Psoas muscle (tissue), 7 donors: ENCODE measurements at regions not wholly inside any gene's neighbourhood (a gene's known extent, or its start where the extent isn't known, plus 50 kb on each side); places are given as distances from the start of the nearest gene placed in this dataset.

ENCODE experiments used
- ATAC-seq, 4 donors: fragments of 200-7000 bp; cut with Tn5 transposase; one replicate each; pipeline ENCODE4 v1.9.1; 2020; ENCODE audit warnings: moderate library complexity in 3 of 4, mild to moderate bottlenecking in 2 of 4
- DNase-seq, 2 donors: peaks; one replicate each; pipeline ENCODE4 v3.0.0-alpha.2; 2020
- H3K27ac ChIP-seq: fragments of 200-600 bp; one replicate; pipeline ENCODE4 v1.8.0; 2022
- H3K27me3 ChIP-seq, 3 donors: fragments of 200-600 bp in 1 of 3; one replicate each; pipeline versions ENCODE4 v1.6.1 to v1.8.0; 2013 to 2022; ENCODE audit warnings: low read length in 2 of 3, mild to moderate bottlenecking in 2 of 3, moderate library complexity in 1 of 3; ENCODE audit not compliant: insufficient read depth in 3 of 3
- H3K36me3 ChIP-seq, 2 donors: fragments of 200-600 bp in 1 of 2; one replicate each; pipeline versions ENCODE4 v1.6.1 to v1.8.0; 2013 to 2022; ENCODE audit warnings: low read depth in 1 of 2, mild to moderate bottlenecking in 1 of 2, moderate library complexity in 1 of 2; ENCODE audit not compliant: insufficient read depth in 1 of 2
- H3K4me1 ChIP-seq: fragments of 200-600 bp; one replicate; pipeline ENCODE4 v1.8.0; 2022
- H3K4me3 ChIP-seq: fragments of 200-600 bp; one replicate; pipeline ENCODE4 v1.8.0; 2022; ENCODE audit warnings: mild to moderate bottlenecking
- H3K9me3 ChIP-seq: fragments of 200-600 bp; one replicate; pipeline ENCODE4 v1.8.0; 2022
- CTCF ChIP-seq: fragments of 200-600 bp; IDR thresholded peaks from one replicate; pipeline ENCODE4 v1.8.0; 2022; ENCODE audit warnings: antibody characterized with exemption
- WGBS, 3 donors: extraction: QIAGEN DNeasy Blood & Tissue Kit; methylation state at CpG; one replicate each; pipeline versions ENCODE4 v1.1.6 to v1.1.7; 2013; 5-methylcytosine and 5-hydroxymethylcytosine counted together
- intact Hi-C, 2 donors: fragments of 100-400 bp; cut with DNase I; formaldehyde crosslinking; loops; one replicate each; pipeline versions ENCODE4 v1.11.0 to v1.14.2; 2022
- donor health status: healthy with polysubstance abuse.
- donor health status: DM: no; HTN: no; CAD: no; lungs with moderate emphysema.
- donor health status: Bipolar disorder and iron deficiency.
- donor health status: healthy.
- donor health status: DM: yes; HTN: yes; CAD: no.
- donor health status: DM: no; HTN: no; CAD: no.
- donor health status: DM: yes; HTN: yes; CAD: no.

GRCh38 chr10:121096617-121097431 is 245.7 kb downstream of the WDR11 start:
- no peak for TF ChIP-seq CTCF
- H3K9me3 ChIP-seq: no peaks in the 10 kb centered on the region
- intact Hi-C loops: no loop called here
- no peaks in the 10 kb centered on the region for H3K4me1 ChIP-seq
- DNase-seq (no peak), ATAC-seq (no peak)
- no peaks in the 10 kb centered on the region for H3K27me3 ChIP-seq
- H3K4me3 ChIP-seq: no peak overlapping the region
- 65 to 78% (median 72%) methylated on average over 8 of the region's 8 CpGs for WGBS, 3 donors
- H3K36me3 ChIP-seq: no peaks in the 10 kb centered on the region
- H3K27ac ChIP-seq: no peak overlapping the region

DNA sequence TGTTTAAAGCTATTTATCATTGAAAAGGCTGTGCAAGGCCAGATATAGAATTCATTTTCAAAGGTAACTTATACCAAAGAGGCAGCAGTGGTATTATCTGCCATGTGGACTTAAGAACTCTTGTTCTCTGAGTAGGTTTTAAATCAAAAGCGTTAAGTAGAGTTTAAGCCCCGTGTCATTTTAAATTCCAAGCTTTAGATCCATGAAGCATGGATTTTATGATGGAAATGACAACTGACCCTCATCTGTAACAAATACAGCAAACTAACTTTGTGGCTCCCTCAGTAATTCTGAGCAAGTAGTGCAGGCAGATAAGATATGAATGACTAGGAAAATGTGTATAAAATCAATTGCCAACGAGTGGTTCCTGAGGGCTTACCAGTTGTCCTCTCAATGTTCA is 247.0 kb downstream of the WDR11 start:
- Histone ChIP-seq H3K27ac (no peak overlapping the region), H3K4me3 (no peak overlapping the region), H3K36me3 (no peaks in the 10 kb centered on the region), H3K4me1 (no peaks in the 10 kb centered on the region), H3K27me3 (no peaks in the 10 kb centered on the region), H3K9me3 (no peaks in the 10 kb centered on the region)
- TF ChIP-seq CTCF: no peak
- 14 to 30% (median 29%) methylated on average over 3 of the region's 3 CpGs for WGBS, 3 donors
- ATAC-seq: no peak
- intact Hi-C loops: no loop called here
- DNase-seq: no peak

DNA sequence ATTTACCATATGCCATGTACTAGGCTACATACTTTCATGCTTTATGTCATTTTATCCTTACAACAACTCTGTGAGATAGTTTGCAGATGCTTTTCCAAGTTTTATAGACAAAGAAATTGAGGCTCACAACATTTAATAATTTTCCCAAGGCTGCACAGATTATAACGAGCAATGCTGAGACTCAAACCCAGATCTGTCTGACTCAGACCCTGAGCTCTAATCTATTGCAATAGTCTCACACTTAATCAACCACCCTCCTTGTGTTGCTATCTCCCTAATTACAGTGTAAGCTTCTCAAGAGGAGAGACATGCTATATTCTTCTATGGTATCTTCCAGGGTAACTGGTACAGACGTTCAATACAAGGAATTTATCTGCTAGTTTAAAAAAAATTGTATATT is 247.6 kb downstream of the WDR11 start:
- no peak for TF ChIP-seq CTCF
- H3K27ac ChIP-seq: no peak overlapping the region
- 35 to 41% (median 38%) methylated on average over 2 of the region's 2 CpGs for WGBS, 3 donors
- H3K27me3 ChIP-seq: no peaks in the 10 kb centered on the region
- DNase-seq (no peak), ATAC-seq (no peak)
- no peaks in the 10 kb centered on the region for H3K4me1 ChIP-seq
- H3K4me3 ChIP-seq: no peak overlapping the region
- no peaks in the 10 kb centered on the region for H3K36me3 ChIP-seq
- no peaks in the 10 kb centered on the region for H3K9me3 ChIP-seq
- intact Hi-C loops: no loop called here

- Histone ChIP-seq H3K4me3 (no peak overlapping the region), H3K9me3 (no peaks in the 10 kb centered on the region), H3K27me3 (no peaks in the 10 kb centered on the region), H3K4me1 (no peaks in the 10 kb centered on the region), H3K36me3 (no peaks in the 10 kb centered on the region), H3K27ac (no peak overlapping the region)
- intact Hi-C loops: no loop called here
- WGBS, 3 donors: 89 to 90% (median 90%) methylated on average over 5 of the region's 5 CpGs
- ATAC-seq (no peak), DNase-seq (no peak)
- TF ChIP-seq CTCF: no peak
Measured at GRCh38 chr10:121099181-121099580, 248.0 kb downstream of the WDR11 start.

- Histone ChIP-seq H3K9me3 (no peaks in the 10 kb centered on the region), H3K4me3 (no peak overlapping the region), H3K36me3 (no peaks in the 10 kb centered on the region), H3K4me1 (no peaks in the 10 kb centered on the region), H3K27me3 (no peaks in the 10 kb centered on the region), H3K27ac (no peak overlapping the region)
- ATAC-seq (no peak), DNase-seq (no peak)
- intact Hi-C loops: no loop called here
- no peak for TF ChIP-seq CTCF
Measured at GRCh38 chr10:121099592-121099991, 248.4 kb downstream of the WDR11 start.
